Testis (tissue), 2 donors: ENCODE measurements at regions not wholly inside any gene's neighbourhood (a gene's known extent, or its start where the extent isn't known, plus 50 kb on each side); places are given as distances from the start of the nearest gene placed in this dataset.

Source experiments
- POLR2A ChIP-seq: fragments of 450-650 bp; IDR thresholded peaks from one replicate; pipeline ENCODE4 v1.6.1; 2017; ENCODE audit warnings: antibody characterized with exemption, mild to moderate bottlenecking, moderate library complexity
- TF ChIP-seq, protein P1 (sequence below), 3 experiments: fragments of 450-650 bp in 2 of 3; fragments of 200-600 bp in 1 of 3; sonication (generic) in 1 of 3; IDR thresholded peaks; one replicate each; pipeline ENCODE4 v1.5.1; 2016 to 2019; ENCODE audit warnings: antibody characterized with exemption in 3 of 3, mild to moderate bottlenecking in 2 of 3, moderate library complexity in 1 of 3

DNA sequence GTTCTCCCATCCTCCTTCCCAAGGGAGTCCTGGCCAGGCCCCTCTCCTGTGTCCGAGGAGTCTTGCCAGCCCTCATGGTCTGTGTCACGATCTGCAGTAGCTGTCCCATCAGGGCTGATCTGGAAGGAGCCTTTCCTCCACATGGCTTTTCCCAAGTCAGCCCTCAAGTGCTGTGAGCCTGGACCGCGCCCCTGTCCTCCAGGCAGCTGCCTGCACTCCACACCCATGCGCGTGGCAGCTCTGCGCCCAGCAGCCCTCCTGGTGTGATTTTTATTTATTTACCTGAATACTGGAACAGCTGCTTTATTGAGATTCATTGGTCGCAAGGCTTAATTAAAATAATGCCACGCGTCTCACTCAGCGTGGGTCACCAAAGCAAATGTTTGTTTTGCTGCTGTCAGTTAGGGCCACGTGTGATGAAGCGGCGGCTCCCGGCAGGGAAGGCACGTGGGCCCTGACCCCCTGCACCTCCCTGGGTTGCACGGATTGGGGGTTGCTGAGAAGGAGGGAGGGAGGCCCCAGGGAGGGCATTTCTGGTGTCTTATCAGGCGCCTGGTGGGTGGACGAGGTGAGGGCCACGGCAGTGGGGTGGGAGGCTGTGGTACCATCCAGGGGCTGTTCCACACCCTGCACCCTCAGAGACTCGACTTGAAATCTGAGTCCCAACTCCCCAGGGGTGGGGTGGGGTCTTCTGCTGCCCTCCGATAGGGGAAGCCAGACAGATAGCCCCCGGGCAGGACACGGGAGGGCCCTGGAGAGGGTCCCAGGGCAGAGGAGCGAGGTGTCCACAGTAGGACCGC, 206.3 kb upstream of the C14orf180 start:
- TF ChIP-seq, protein P1, sequence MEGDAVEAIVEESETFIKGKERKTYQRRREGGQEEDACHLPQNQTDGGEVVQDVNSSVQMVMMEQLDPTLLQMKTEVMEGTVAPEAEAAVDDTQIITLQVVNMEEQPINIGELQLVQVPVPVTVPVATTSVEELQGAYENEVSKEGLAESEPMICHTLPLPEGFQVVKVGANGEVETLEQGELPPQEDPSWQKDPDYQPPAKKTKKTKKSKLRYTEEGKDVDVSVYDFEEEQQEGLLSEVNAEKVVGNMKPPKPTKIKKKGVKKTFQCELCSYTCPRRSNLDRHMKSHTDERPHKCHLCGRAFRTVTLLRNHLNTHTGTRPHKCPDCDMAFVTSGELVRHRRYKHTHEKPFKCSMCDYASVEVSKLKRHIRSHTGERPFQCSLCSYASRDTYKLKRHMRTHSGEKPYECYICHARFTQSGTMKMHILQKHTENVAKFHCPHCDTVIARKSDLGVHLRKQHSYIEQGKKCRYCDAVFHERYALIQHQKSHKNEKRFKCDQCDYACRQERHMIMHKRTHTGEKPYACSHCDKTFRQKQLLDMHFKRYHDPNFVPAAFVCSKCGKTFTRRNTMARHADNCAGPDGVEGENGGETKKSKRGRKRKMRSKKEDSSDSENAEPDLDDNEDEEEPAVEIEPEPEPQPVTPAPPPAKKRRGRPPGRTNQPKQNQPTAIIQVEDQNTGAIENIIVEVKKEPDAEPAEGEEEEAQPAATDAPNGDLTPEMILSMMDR (IDR thresholded peaks at IDR 0.05): no peak
- no peak for TF ChIP-seq POLR2A
